H1 (cell line): ENCODE measurements at regions not wholly inside any gene's neighbourhood (a gene's known extent, or its start where the extent isn't known, plus 50 kb on each side); places are given as distances from the start of the nearest gene placed in this dataset.

ENCODE experiments used
- BRCA1 ChIP-seq: IDR thresholded peaks from 2 replicates; pipeline ENCODE4 v1.6.1; 2012; ENCODE audit warnings: low read depth, low read length, improper control_type of control experiment
- CHD7 ChIP-seq: fragments of 300-600 bp; sonication (generic); IDR thresholded peaks from 2 replicates; pipeline ENCODE4 v1.7.1; 2012; ENCODE audit warnings: low read length, moderate library complexity, mild to moderate bottlenecking, inconsistent platforms; ENCODE audit not compliant: insufficient replicate concordance
- GABPA ChIP-seq: IDR thresholded peaks from 2 replicates; pipeline ENCODE4 v1.6.1; 2011; ENCODE audit warnings: mild to moderate bottlenecking, low read length, moderate library complexity, borderline replicate concordance; ENCODE audit not compliant: insufficient read depth
- KDM5A ChIP-seq: fragments of 200-600 bp; IDR thresholded peaks from 2 replicates; pipeline ENCODE4 v1.7.1; 2012; ENCODE audit warnings: mild to moderate bottlenecking, low read length, inconsistent platforms, mixed read lengths
- PHF8 ChIP-seq: fragments of 200-600 bp; sonication (generic); conservative IDR thresholded peaks from 2 replicates; pipeline ENCODE4 v1.7.1; 2012; ENCODE audit warnings: low read depth, mild to moderate bottlenecking, inconsistent platforms, low read length, moderate library complexity
- POU5F1 ChIP-seq: IDR thresholded peaks from 2 replicates; pipeline ENCODE4 v1.6.1; 2011; ENCODE audit warnings: low read depth, mild to moderate bottlenecking, low read length, moderate library complexity
- RFX5 ChIP-seq: IDR thresholded peaks from 2 replicates; pipeline ENCODE4 v1.6.1; 2011; ENCODE audit warnings: low read depth, low read length, improper control_type of control experiment, borderline replicate concordance
- SIRT6 ChIP-seq: IDR thresholded peaks from one replicate; pipeline ENCODE4 v1.7.1; 2012; ENCODE audit warnings: low read length, inconsistent platforms
- SUZ12 ChIP-seq: fragments of 200-600 bp; sonication (generic); IDR thresholded peaks from 2 replicates; pipeline ENCODE4 v1.6.1; 2012; ENCODE audit warnings: mild to moderate bottlenecking, inconsistent platforms, low read length, moderate library complexity, mixed read lengths

- no peak for TF ChIP-seq CHD7
- no peak for TF ChIP-seq RFX5
- TF ChIP-seq SUZ12: no peak
- no peak for TF ChIP-seq SIRT6
- TF ChIP-seq KDM5A: no peak
- no peak for TF ChIP-seq PHF8
- TF ChIP-seq POU5F1: no peak
- TF ChIP-seq BRCA1: no peak
- no peak for TF ChIP-seq GABPA
- TF ChIP-seq, all 59 proteins: peak for 0
Measured at GRCh38 chr2:7824211-7824610, 857.6 kb upstream of the ID2 start (continued).
